PC-9 (cell line): ENCODE measurements at regions not wholly inside any gene's neighbourhood (a gene's known extent, or its start where the extent isn't known, plus 50 kb on each side); places are given as distances from the start of the nearest gene placed in this dataset.

Experiments
- BruUV-seq: library from RNA; stranded (reverse); fragments of 400-500 nt; replicated peaks from 2 replicates; lab custom pipeline; 2021; lab: Mats Ljungman, UMichigan
- CTCF ChIA-PET: fragments of 300-600 bp; sonication (Branson Sonifier 250); formaldehyde crosslinking; loops from one replicate; lab custom pipeline; 2022; ENCODE audit warnings: antibody characterized with exemption; lab: Charles Lee
- POLR2A ChIA-PET: fragments of 300-600 bp; sonication (Branson Sonifier 250); formaldehyde crosslinking; loops from one replicate; lab custom pipeline; 2022; ENCODE audit warnings: antibody characterized with exemption; ENCODE audit not compliant: unreplicated experiment; lab: Charles Lee
- DNase-seq, 2 experiments: peaks; one replicate each; pipeline versions ENCODE4 v3.0.0 to v3.0.0-alpha.2; 2015 to 2022; ENCODE audit warnings: mixed read lengths in 1 of 2
- H2AFZ ChIP-seq: fragments of 200-600 bp; sonication (generic); 2 replicates; pipeline ENCODE4 v1.8.1; 2017; ENCODE audit warnings: antibody characterized with exemption
- H3F3A ChIP-seq: fragments of 200-600 bp; sonication (generic); 2 replicates; pipeline ENCODE4 v1.8.1; 2017; ENCODE audit warnings: antibody characterized with exemption, mild to moderate bottlenecking, low read depth; ENCODE audit not compliant: insufficient read depth
- H3K27ac ChIP-seq: fragments of 200-600 bp; sonication (generic); 2 replicates; pipeline ENCODE4 v1.6.1; 2016; ENCODE audit warnings: mixed run types
- H3K27me3 ChIP-seq: fragments of 200-600 bp; sonication (generic); 2 replicates; pipeline ENCODE4 v1.6.1; 2016; ENCODE audit warnings: low read depth, mixed run types; ENCODE audit not compliant: insufficient read depth
- H3K36me3 ChIP-seq: fragments of 200-600 bp; sonication (generic); 2 replicates; pipeline ENCODE4 v1.6.1; 2016; ENCODE audit warnings: low read depth, mixed run types
- H3K4me1 ChIP-seq: fragments of 200-600 bp; sonication (generic); replicated peaks from 2 replicates; pipeline ENCODE4 v1.6.1; 2016; ENCODE audit warnings: mixed run types; ENCODE audit not compliant: insufficient read depth
- H3K4me2 ChIP-seq: fragments of 200-600 bp; sonication (generic); 2 replicates; pipeline ENCODE4 v1.6.1; 2017; ENCODE audit warnings: mixed run types
- H3K4me3 ChIP-seq: fragments of 200-600 bp; sonication (generic); 2 replicates; pipeline ENCODE4 v1.6.1; 2016; ENCODE audit warnings: mixed run types
- H3K79me2 ChIP-seq: fragments of 200-600 bp; sonication (generic); 2 replicates; pipeline ENCODE4 v1.6.1; 2017; ENCODE audit warnings: low read depth, mixed run types
- H3K9me2 ChIP-seq: fragments of 200-600 bp; sonication (generic); 2 replicates; pipeline ENCODE4 v1.8.1; 2017; ENCODE audit warnings: mild to moderate bottlenecking; ENCODE audit not compliant: insufficient read depth
- H3K9me3 ChIP-seq: fragments of 200-600 bp; sonication (generic); 2 replicates; pipeline ENCODE4 v1.8.1; 2016; ENCODE audit warnings: low read depth; ENCODE audit not compliant: insufficient read depth
- H4K20me1 ChIP-seq: fragments of 200-600 bp; sonication (generic); 2 replicates; pipeline ENCODE4 v1.8.1; 2017; ENCODE audit not compliant: insufficient read depth
- CTCF ChIP-seq: fragments of 200-600 bp; sonication (generic); conservative IDR thresholded peaks from 2 replicates; pipeline ENCODE4 v1.6.1; 2017; ENCODE audit warnings: mixed run types, antibody characterized with exemption, mild to moderate bottlenecking, moderate library complexity
- EZH2 ChIP-seq: fragments of 200-600 bp; sonication (generic); IDR thresholded peaks from 2 replicates; pipeline ENCODE4 v1.8.0; 2017; ENCODE audit warnings: antibody characterized with exemption, low read depth
- intact Hi-C: fragments of 100-400 bp; cut with micrococcal nuclease; formaldehyde crosslinking; loops from one replicate; pipeline ENCODE4 v1.10.0; 2022; ENCODE audit not compliant: unreplicated experiment

DNA sequence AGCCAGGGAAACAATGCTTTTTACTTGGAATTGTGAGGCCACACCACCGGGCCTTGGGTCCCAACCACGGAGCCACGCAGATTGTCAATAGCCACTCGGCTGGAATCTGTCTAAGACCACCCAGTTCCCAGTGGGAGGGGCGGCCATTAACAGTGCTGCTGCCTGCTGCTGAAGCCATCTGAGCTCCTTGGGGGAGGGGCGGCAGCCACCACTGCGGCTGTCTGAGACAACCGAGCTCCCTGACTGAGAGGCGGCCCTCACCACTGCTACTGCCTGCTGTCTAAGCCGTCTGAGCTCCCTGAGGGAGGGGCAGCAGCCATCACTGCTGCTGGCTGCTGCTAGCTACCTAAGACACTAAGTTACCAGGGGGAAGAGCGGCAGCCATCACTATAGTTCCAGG lies 64.3 kb downstream of the DMRTA2 start:
- TF ChIP-seq CTCF (no peak), EZH2 (no peak)

GRCh38 chr1:50357186-50357585 lies 66.1 kb downstream of the DMRTA2 start:
- Histone ChIP-seq H3K4me2 (no peak overlapping the region), H3F3A (no peaks in the 10 kb centered on the region), H3K27me3 (peaks cover 39% of the 10 kb centered on the region), H3K79me2 (no peaks in the 10 kb centered on the region), H3K9me3 (no peaks in the 10 kb centered on the region), H3K4me1 (no peaks in the 10 kb centered on the region), H3K4me3 (no peak overlapping the region), H3K27ac (no peak overlapping the region), H3K9me2 (no peaks in the 10 kb centered on the region), H4K20me1 (no peaks in the 10 kb centered on the region; the same call in 1 of the 2 replicates), H3K36me3 (no peaks in the 10 kb centered on the region), H2AFZ (no peak overlapping the region)
- intact Hi-C loops = no loop called here
- ChIA-PET POLR2A (no interaction called here), CTCF (no interaction called here)
- DNase-seq = no peak
- BruUV-seq = no TSS peak
- TF ChIP-seq CTCF (no peak), EZH2 (no peak)

More for the DNA sequence above, 64.3 kb downstream of the DMRTA2 start:
- H2AFZ ChIP-seq = no peak overlapping the region
- no peak for DNase-seq
- no peak overlapping the region for H3K4me2 ChIP-seq
- POLR2A ChIA-PET = no interaction called here
- H3K9me2 ChIP-seq = no peaks in the 10 kb centered on the region
- peaks cover 31% of the 10 kb centered on the region for H3K27me3 ChIP-seq
- no peaks in the 10 kb centered on the region for H3K36me3 ChIP-seq
- no peaks in the 10 kb centered on the region for H3K4me1 ChIP-seq
- H3K4me3 ChIP-seq = no peak overlapping the region
- H3K9me3 ChIP-seq = no peaks in the 10 kb centered on the region
- H3K79me2 ChIP-seq = no peaks in the 10 kb centered on the region
- H3K27ac ChIP-seq = no peak overlapping the region
- no peaks in the 10 kb centered on the region for H3F3A ChIP-seq
- BruUV-seq = no TSS peak
- CTCF ChIA-PET = no interaction called here
- no peaks in the 10 kb centered on the region; the same call in 1 of the 2 replicates for H4K20me1 ChIP-seq
- intact Hi-C loops = no loop called here

GRCh38 chr1:50354813-50355212 lies 68.4 kb downstream of the DMRTA2 start:
- BruUV-seq = no TSS peak
- no peaks in the 10 kb centered on the region for H3K9me3 ChIP-seq
- H2AFZ ChIP-seq = no peak overlapping the region
- TF ChIP-seq EZH2 (no peak), CTCF (no peak)
- H3K27me3 ChIP-seq = peaks cover 55% of the 10 kb centered on the region
- H3F3A ChIP-seq = no peaks in the 10 kb centered on the region
- no peaks in the 10 kb centered on the region for H3K4me1 ChIP-seq
- CTCF ChIA-PET = no interaction called here
- no peak overlapping the region for H3K4me2 ChIP-seq
- DNase-seq = no peak
- H3K9me2 ChIP-seq = no peaks in the 10 kb centered on the region
- intact Hi-C loops = no loop called here
- no peak overlapping the region for H3K4me3 ChIP-seq
- no peak overlapping the region for H3K27ac ChIP-seq
- H3K36me3 ChIP-seq = no peaks in the 10 kb centered on the region
- POLR2A ChIA-PET = no interaction called here
- no peaks in the 10 kb centered on the region; the same call in 1 of the 2 replicates for H4K20me1 ChIP-seq
- no peaks in the 10 kb centered on the region for H3K79me2 ChIP-seq
